GM12875 (cell line): ENCODE measurements at regions not wholly inside any gene's neighbourhood (a gene's known extent, or its start where the extent isn't known, plus 50 kb on each side); places are given as distances from the start of the nearest gene placed in this dataset.

ENCODE experiments used
- H3K4me3 ChIP-seq: one replicate; pipeline ENCODE4 v1.5.1; 2011; ENCODE audit warnings: low read depth, low read length, control low read depth
- CTCF ChIP-seq: IDR thresholded peaks from 2 replicates; pipeline ENCODE4 v1.5.1; 2011; ENCODE audit warnings: low read depth, mild to moderate bottlenecking, control low read depth, inconsistent platforms, low read length, moderate library complexity, borderline replicate concordance; ENCODE audit not compliant: insufficient read depth

GRCh38 chr14:81953419-81953818, 419.8 kb upstream of the SEL1L start:
- no peak for TF ChIP-seq CTCF
- no peak overlapping the region for H3K4me3 ChIP-seq

- no peak for TF ChIP-seq CTCF
- no peak overlapping the region for H3K4me3 ChIP-seq
Measured at GRCh38 chr14:81955123-81955522, 421.5 kb upstream of the SEL1L start.

GRCh38 chr14:81960781-81961180, 427.1 kb upstream of the SEL1L start:
- no peak for TF ChIP-seq CTCF
- no peak overlapping the region for H3K4me3 ChIP-seq

- no peak for TF ChIP-seq CTCF
- no peak overlapping the region for H3K4me3 ChIP-seq
Measured at GRCh38 chr14:81963846-81964245, 430.2 kb upstream of the SEL1L start.

DNA sequence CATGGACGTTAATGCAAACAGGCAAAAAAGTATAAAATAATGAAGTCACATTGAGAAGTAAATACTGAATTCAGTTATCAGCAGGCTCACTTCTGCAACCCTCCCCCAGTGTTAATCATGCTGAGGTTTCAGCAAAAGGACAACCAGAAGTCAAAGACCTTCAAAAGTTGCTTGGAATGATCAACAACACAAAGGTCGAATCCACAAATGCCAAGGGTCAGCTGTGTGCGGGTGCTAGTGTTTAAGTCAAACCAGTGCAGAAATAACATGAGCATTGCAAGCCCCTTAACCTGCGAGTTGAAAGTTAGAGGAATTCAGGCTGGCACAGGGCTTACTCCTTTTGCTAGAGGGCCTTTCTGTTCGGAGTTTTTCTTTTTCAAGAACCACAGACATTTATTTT, 436.7 kb upstream of the SEL1L start:
- TF ChIP-seq CTCF = no peak
- no peak overlapping the region for H3K4me3 ChIP-seq

GRCh38 chr14:81971911-81972310, 438.3 kb upstream of the SEL1L start:
- H3K4me3 ChIP-seq = no peak overlapping the region
- TF ChIP-seq CTCF = no peak

DNA sequence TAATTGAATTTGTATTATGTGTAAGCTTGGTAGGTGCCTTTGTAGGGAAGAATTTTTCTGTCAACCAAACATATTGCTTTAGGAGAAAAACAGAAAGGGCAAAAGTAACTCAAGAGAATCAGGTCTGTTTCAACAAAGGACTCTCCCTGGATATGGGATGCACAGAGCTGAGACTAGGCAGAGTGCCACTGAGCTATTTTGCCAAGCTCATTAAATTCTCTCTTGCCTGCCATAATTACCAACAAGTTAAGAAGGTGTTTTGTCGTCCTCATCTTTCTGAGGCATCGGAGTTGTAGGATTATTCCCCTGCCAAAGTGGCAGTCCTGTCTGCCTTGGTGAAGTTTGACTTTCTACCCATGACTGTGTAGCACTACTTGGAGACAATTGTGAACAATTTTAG, 438.9 kb upstream of the SEL1L start:
- H3K4me3 ChIP-seq = no peak overlapping the region
- TF ChIP-seq CTCF = no peak
